Endothelial cell of umbilical vein (primary cell): ENCODE measurements at regions not wholly inside any gene's neighbourhood (a gene's known extent, or its start where the extent isn't known, plus 50 kb on each side); places are given as distances from the start of the nearest gene placed in this dataset.

Experiments used
- BruUV-seq: library from RNA; stranded (reverse); fragments of 400-500 nt; replicated peaks from 2 replicates; lab custom pipeline; 2021; lab: Mats Ljungman, UMichigan
- CTCF ChIA-PET: fragments of 300-600, 350-600 bp; sonication (Branson Sonifier 250); formaldehyde crosslinking; loops from one replicate; lab custom pipeline; 2021; ENCODE audit warnings: antibody characterized with exemption, inconsistent platforms; lab: Charles Lee
- POLR2A ChIA-PET: fragments of 300-600, 350-600 bp; sonication (Branson Sonifier 250); formaldehyde crosslinking; loops from one replicate; lab custom pipeline; 2021; ENCODE audit warnings: antibody characterized with exemption, inconsistent platforms; lab: Charles Lee
- DNase-seq: peaks from one replicate; pipeline ENCODE4 v3.0.0-alpha.2; 2011; ENCODE audit warnings: low read depth, low spot score
- FAIRE-seq: peaks from 2 replicates; lab custom pipeline; 2011; peaks lifted over from hg19 to GRCh38; lab: Jason Lieb, UNC
- H2AFZ ChIP-seq: 2 replicates; pipeline ENCODE4 v1.6.0; 2012; ENCODE audit warnings: low read depth, low read length, control low read depth, inconsistent platforms
- H3K27ac ChIP-seq: 2 replicates; pipeline ENCODE4 v1.5.1; 2011; ENCODE audit warnings: low read depth, mild to moderate bottlenecking, control low read depth, low read length, moderate library complexity; ENCODE audit not compliant: insufficient read depth
- H3K27me3 ChIP-seq, 2 experiments: 2 replicates each; pipeline versions ENCODE4 v1.6.0 to v1.6.1; 2011; ENCODE audit warnings: low read length in 2 of 2, mixed read lengths in 1 of 2; ENCODE audit not compliant: control insufficient read depth in 2 of 2, insufficient read depth in 2 of 2
- H3K36me3 ChIP-seq, 2 experiments: 2 replicates in 1 of 2; 3 replicates in 1 of 2; pipeline ENCODE4 v1.5.1; 2011; ENCODE audit warnings: low read length in 2 of 2, mild to moderate bottlenecking in 1 of 2, moderate library complexity in 1 of 2; ENCODE audit not compliant: control insufficient read depth in 2 of 2, insufficient read depth in 2 of 2; ENCODE audit errors: extremely low read depth in 1 of 2
- H3K4me1 ChIP-seq: 3 replicates; pipeline ENCODE4 v1.5.1; 2011; ENCODE audit warnings: mild to moderate bottlenecking, low read length; ENCODE audit not compliant: control insufficient read depth, insufficient read depth; ENCODE audit errors: extremely low read depth
- H3K4me2 ChIP-seq: 2 replicates; pipeline ENCODE4 v1.6.1; 2011; ENCODE audit warnings: low read length, control low read depth, mixed read lengths; ENCODE audit not compliant: insufficient read depth
- H3K4me3 ChIP-seq, 3 experiments: fragments of 200-600 bp in 1 of 3; sonication (generic), shearing (Covaris generic) in 1 of 3; replicated peaks in 1 of 3; 2 replicates each; pipeline ENCODE4 v1.5.1; 2011 to 2016; ENCODE audit warnings: control low read depth in 3 of 3, low read length in 3 of 3, mild to moderate bottlenecking in 2 of 3, inconsistent platforms in 1 of 3, low read depth in 1 of 3, moderate library complexity in 1 of 3; ENCODE audit not compliant: insufficient read depth in 1 of 3
- H3K79me2 ChIP-seq: 2 replicates; pipeline ENCODE4 v1.6.0; 2012; ENCODE audit warnings: low read length, inconsistent platforms; ENCODE audit not compliant: control insufficient read depth, insufficient read depth
- H3K9ac ChIP-seq: replicated peaks from 2 replicates; pipeline ENCODE3; 2011; ENCODE audit warnings: low read length, control low read depth; ENCODE audit not compliant: insufficient read depth; ENCODE audit errors: extremely low read depth
- H3K9me1 ChIP-seq: replicated peaks from 3 replicates; pipeline ENCODE4 v1.6.0; 2011; ENCODE audit warnings: mild to moderate bottlenecking, low read length; ENCODE audit not compliant: control insufficient read depth, insufficient read depth; ENCODE audit errors: extremely low read depth
- H3K9me3 ChIP-seq: replicated peaks from 2 replicates; pipeline ENCODE4 v1.5.1; 2012; ENCODE audit warnings: low read length, inconsistent platforms; ENCODE audit not compliant: control insufficient read depth, insufficient read depth
- H4K20me1 ChIP-seq: replicated peaks from 2 replicates; pipeline ENCODE3; 2011; ENCODE audit warnings: mild to moderate bottlenecking, low read length; ENCODE audit not compliant: control insufficient read depth, insufficient read depth; ENCODE audit errors: extremely low read depth
- EZH2 ChIP-seq: IDR thresholded peaks from 2 replicates; pipeline ENCODE4 v1.6.1; 2012; ENCODE audit warnings: borderline replicate concordance, low read depth, mild to moderate bottlenecking, moderate library complexity, low read length, inconsistent platforms; ENCODE audit not compliant: severe bottlenecking
- FOS ChIP-seq: IDR thresholded peaks from 2 replicates; pipeline ENCODE4 v1.6.1; 2011; ENCODE audit warnings: mild to moderate bottlenecking, low read length, moderate library complexity, borderline replicate concordance; ENCODE audit not compliant: insufficient read depth
- GATA2 ChIP-seq: IDR thresholded peaks from 2 replicates; pipeline ENCODE4 v1.7.0; 2011; ENCODE audit warnings: low read depth, mild to moderate bottlenecking, moderate library complexity, mixed read lengths, low read length; ENCODE audit not compliant: insufficient read length, insufficient read depth
- JUN ChIP-seq: IDR thresholded peaks from 2 replicates; pipeline ENCODE4 v1.6.1; 2011; ENCODE audit warnings: borderline replicate concordance, low read depth; ENCODE audit not compliant: insufficient read length, insufficient read depth
- MYC ChIP-seq: IDR thresholded peaks from one replicate; pipeline ENCODE4 v1.6.1; 2011; ENCODE audit warnings: mild to moderate bottlenecking, low read depth, low read length
- POLR2A ChIP-seq: IDR thresholded peaks from 2 replicates; pipeline ENCODE4 v1.6.1; 2012; ENCODE audit warnings: low read depth, mild to moderate bottlenecking, control low read depth, low read length
- POLR2AphosphoS5 ChIP-seq: IDR thresholded peaks from 2 replicates; pipeline ENCODE4 v1.6.1; 2012; ENCODE audit warnings: low read depth, mild to moderate bottlenecking, control low read depth, low read length, moderate library complexity; ENCODE audit not compliant: insufficient read depth
- dilution Hi-C: fragments of 300-500 bp; cut with MboI; formaldehyde crosslinking; loops from one replicate; pipeline ENCODE4 v1.15.0; 2019; ENCODE audit warnings: low sequenced_read_pairs; ENCODE audit not compliant: extremely low pct_ligation_motif_present
- intact Hi-C: fragments of 100-400 bp; cut with micrococcal nuclease; formaldehyde crosslinking; loops from one replicate; pipeline ENCODE4 v1.10.0; 2022
- TF ChIP-seq, protein P1 (sequence below), 2 donors: IDR thresholded peaks; 1 replicate in 1 of 2; 2 replicates in 1 of 2; pipeline ENCODE4 v1.5.1; 2011; ENCODE audit warnings: low read length in 2 of 2, mild to moderate bottlenecking in 2 of 2, moderate library complexity in 2 of 2, control low read depth in 1 of 2, inconsistent platforms in 1 of 2, low read depth in 1 of 2; ENCODE audit not compliant: insufficient read depth in 1 of 2; ENCODE audit errors: extremely low read depth in 1 of 2
- TF ChIP-seq, protein P2 (sequence below): IDR thresholded peaks from 2 replicates; pipeline ENCODE4 v1.6.1; 2011; ENCODE audit not compliant: insufficient read depth, insufficient read length

DNA sequence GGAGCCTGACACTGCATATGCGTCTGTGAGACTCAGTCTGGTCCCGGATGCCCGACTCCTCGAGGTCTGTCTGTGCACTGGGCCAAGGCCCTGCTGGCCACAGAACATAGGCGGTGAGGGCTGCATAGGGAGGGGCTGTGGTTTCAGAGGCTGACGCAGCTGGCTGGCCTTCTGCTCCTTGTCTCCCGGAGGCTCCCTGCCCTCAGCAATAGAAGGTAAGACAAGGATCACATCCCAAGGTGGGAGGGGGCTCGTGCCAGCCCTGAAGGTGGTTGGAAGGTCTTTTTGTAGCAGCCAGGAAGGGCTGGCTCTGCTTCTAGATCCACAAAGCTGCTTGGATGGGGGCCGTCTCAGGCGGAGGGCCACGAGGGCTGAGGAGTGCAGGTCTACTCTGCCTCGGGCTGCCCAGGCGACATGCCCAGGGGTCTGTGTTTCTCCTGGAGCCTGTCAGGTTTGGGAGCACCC lies 239.8 kb upstream of the SULF2 start:
- intact Hi-C loops: no loop called here
- DNase-seq (no peak), FAIRE-seq (no peak)

More for the DNA sequence above, 239.8 kb upstream of the SULF2 start:
- Histone ChIP-seq H3K9ac (no peak overlapping the region), H3K9me1 (no peaks in the 10 kb centered on the region), H3K9me3 (no peaks in the 10 kb centered on the region), H3K27me3 (no peaks in the 10 kb centered on the region), H3K79me2 (no peaks in the 10 kb centered on the region), H3K4me2 (no peak overlapping the region), H2AFZ (no peak overlapping the region), H3K4me1 (no peaks in the 10 kb centered on the region), H4K20me1 (no peaks in the 10 kb centered on the region), H3K36me3 (no peaks in the 10 kb centered on the region), H3K27ac (no peak overlapping the region), H3K4me3 (no peak overlapping the region)
- POLR2A ChIA-PET: no interaction called here
- TF ChIP-seq, protein P1, sequence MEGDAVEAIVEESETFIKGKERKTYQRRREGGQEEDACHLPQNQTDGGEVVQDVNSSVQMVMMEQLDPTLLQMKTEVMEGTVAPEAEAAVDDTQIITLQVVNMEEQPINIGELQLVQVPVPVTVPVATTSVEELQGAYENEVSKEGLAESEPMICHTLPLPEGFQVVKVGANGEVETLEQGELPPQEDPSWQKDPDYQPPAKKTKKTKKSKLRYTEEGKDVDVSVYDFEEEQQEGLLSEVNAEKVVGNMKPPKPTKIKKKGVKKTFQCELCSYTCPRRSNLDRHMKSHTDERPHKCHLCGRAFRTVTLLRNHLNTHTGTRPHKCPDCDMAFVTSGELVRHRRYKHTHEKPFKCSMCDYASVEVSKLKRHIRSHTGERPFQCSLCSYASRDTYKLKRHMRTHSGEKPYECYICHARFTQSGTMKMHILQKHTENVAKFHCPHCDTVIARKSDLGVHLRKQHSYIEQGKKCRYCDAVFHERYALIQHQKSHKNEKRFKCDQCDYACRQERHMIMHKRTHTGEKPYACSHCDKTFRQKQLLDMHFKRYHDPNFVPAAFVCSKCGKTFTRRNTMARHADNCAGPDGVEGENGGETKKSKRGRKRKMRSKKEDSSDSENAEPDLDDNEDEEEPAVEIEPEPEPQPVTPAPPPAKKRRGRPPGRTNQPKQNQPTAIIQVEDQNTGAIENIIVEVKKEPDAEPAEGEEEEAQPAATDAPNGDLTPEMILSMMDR (IDR thresholded peaks at IDR 0.05; ENCODE audit: extremely low read depth in 1 of 2, insufficient read depth in 1 of 2, low read depth in 1 of 2, low read length in 2 of 2): no peak
- TF ChIP-seq POLR2AphosphoS5 (no peak), JUN (no peak), FOS (no peak), GATA2 (no peak), MYC (no peak), EZH2 (no peak), POLR2A (no peak)
- TF ChIP-seq, protein P2, sequence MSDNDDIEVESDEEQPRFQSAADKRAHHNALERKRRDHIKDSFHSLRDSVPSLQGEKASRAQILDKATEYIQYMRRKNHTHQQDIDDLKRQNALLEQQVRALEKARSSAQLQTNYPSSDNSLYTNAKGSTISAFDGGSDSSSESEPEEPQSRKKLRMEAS: no peak
- CTCF ChIA-PET: interaction anchor here (0.8 kb wide), 1 partner anchor 74 kb away, joined by 3 read pairs; no protein-coding TSS in a partner anchor
- BruUV-seq: no TSS peak
- dilution Hi-C loops: no loop called here
